Endothelial cell of umbilical vein (primary cell): ENCODE measurements at regions not wholly inside any gene's neighbourhood (a gene's known extent, or its start where the extent isn't known, plus 50 kb on each side); places are given as distances from the start of the nearest gene placed in this dataset.

Experiments used
- BruUV-seq: library from RNA; stranded (reverse); fragments of 400-500 nt; replicated peaks from 2 replicates; lab custom pipeline; 2021; lab: Mats Ljungman, UMichigan
- CTCF ChIA-PET: fragments of 300-600, 350-600 bp; sonication (Branson Sonifier 250); formaldehyde crosslinking; loops from one replicate; lab custom pipeline; 2021; ENCODE audit warnings: antibody characterized with exemption, inconsistent platforms; lab: Charles Lee
- POLR2A ChIA-PET: fragments of 300-600, 350-600 bp; sonication (Branson Sonifier 250); formaldehyde crosslinking; loops from one replicate; lab custom pipeline; 2021; ENCODE audit warnings: antibody characterized with exemption, inconsistent platforms; lab: Charles Lee
- DNase-seq: peaks from one replicate; pipeline ENCODE4 v3.0.0-alpha.2; 2011; ENCODE audit warnings: low read depth, low spot score
- FAIRE-seq: peaks from 2 replicates; lab custom pipeline; 2011; peaks lifted over from hg19 to GRCh38; lab: Jason Lieb, UNC
- H2AFZ ChIP-seq: 2 replicates; pipeline ENCODE4 v1.6.0; 2012; ENCODE audit warnings: low read depth, low read length, control low read depth, inconsistent platforms
- H3K27ac ChIP-seq: 2 replicates; pipeline ENCODE4 v1.5.1; 2011; ENCODE audit warnings: low read depth, mild to moderate bottlenecking, control low read depth, low read length, moderate library complexity; ENCODE audit not compliant: insufficient read depth
- H3K27me3 ChIP-seq, 2 experiments: 2 replicates each; pipeline versions ENCODE4 v1.6.0 to v1.6.1; 2011; ENCODE audit warnings: low read length in 2 of 2, mixed read lengths in 1 of 2; ENCODE audit not compliant: control insufficient read depth in 2 of 2, insufficient read depth in 2 of 2
- H3K36me3 ChIP-seq, 2 experiments: 2 replicates in 1 of 2; 3 replicates in 1 of 2; pipeline ENCODE4 v1.5.1; 2011; ENCODE audit warnings: low read length in 2 of 2, mild to moderate bottlenecking in 1 of 2, moderate library complexity in 1 of 2; ENCODE audit not compliant: control insufficient read depth in 2 of 2, insufficient read depth in 2 of 2; ENCODE audit errors: extremely low read depth in 1 of 2
- H3K4me1 ChIP-seq: 3 replicates; pipeline ENCODE4 v1.5.1; 2011; ENCODE audit warnings: mild to moderate bottlenecking, low read length; ENCODE audit not compliant: control insufficient read depth, insufficient read depth; ENCODE audit errors: extremely low read depth
- H3K4me2 ChIP-seq: 2 replicates; pipeline ENCODE4 v1.6.1; 2011; ENCODE audit warnings: low read length, control low read depth, mixed read lengths; ENCODE audit not compliant: insufficient read depth
- H3K4me3 ChIP-seq, 3 experiments: fragments of 200-600 bp in 1 of 3; sonication (generic), shearing (Covaris generic) in 1 of 3; replicated peaks in 1 of 3; 2 replicates each; pipeline ENCODE4 v1.5.1; 2011 to 2016; ENCODE audit warnings: control low read depth in 3 of 3, low read length in 3 of 3, mild to moderate bottlenecking in 2 of 3, inconsistent platforms in 1 of 3, low read depth in 1 of 3, moderate library complexity in 1 of 3; ENCODE audit not compliant: insufficient read depth in 1 of 3
- H3K79me2 ChIP-seq: 2 replicates; pipeline ENCODE4 v1.6.0; 2012; ENCODE audit warnings: low read length, inconsistent platforms; ENCODE audit not compliant: control insufficient read depth, insufficient read depth
- H3K9ac ChIP-seq: replicated peaks from 2 replicates; pipeline ENCODE3; 2011; ENCODE audit warnings: low read length, control low read depth; ENCODE audit not compliant: insufficient read depth; ENCODE audit errors: extremely low read depth
- H3K9me1 ChIP-seq: replicated peaks from 3 replicates; pipeline ENCODE4 v1.6.0; 2011; ENCODE audit warnings: mild to moderate bottlenecking, low read length; ENCODE audit not compliant: control insufficient read depth, insufficient read depth; ENCODE audit errors: extremely low read depth
- H3K9me3 ChIP-seq: replicated peaks from 2 replicates; pipeline ENCODE4 v1.5.1; 2012; ENCODE audit warnings: low read length, inconsistent platforms; ENCODE audit not compliant: control insufficient read depth, insufficient read depth
- H4K20me1 ChIP-seq: replicated peaks from 2 replicates; pipeline ENCODE3; 2011; ENCODE audit warnings: mild to moderate bottlenecking, low read length; ENCODE audit not compliant: control insufficient read depth, insufficient read depth; ENCODE audit errors: extremely low read depth
- CTCF ChIP-seq, 2 donors: IDR thresholded peaks; 1 replicate in 1 of 2; 2 replicates in 1 of 2; pipeline ENCODE4 v1.5.1; 2011; ENCODE audit warnings: low read length in 2 of 2, mild to moderate bottlenecking in 2 of 2, moderate library complexity in 2 of 2, control low read depth in 1 of 2, inconsistent platforms in 1 of 2, low read depth in 1 of 2; ENCODE audit not compliant: insufficient read depth in 1 of 2; ENCODE audit errors: extremely low read depth in 1 of 2
- EZH2 ChIP-seq: IDR thresholded peaks from 2 replicates; pipeline ENCODE4 v1.6.1; 2012; ENCODE audit warnings: borderline replicate concordance, low read depth, mild to moderate bottlenecking, moderate library complexity, low read length, inconsistent platforms; ENCODE audit not compliant: severe bottlenecking
- FOS ChIP-seq: IDR thresholded peaks from 2 replicates; pipeline ENCODE4 v1.6.1; 2011; ENCODE audit warnings: mild to moderate bottlenecking, low read length, moderate library complexity, borderline replicate concordance; ENCODE audit not compliant: insufficient read depth
- GATA2 ChIP-seq: IDR thresholded peaks from 2 replicates; pipeline ENCODE4 v1.7.0; 2011; ENCODE audit warnings: low read depth, mild to moderate bottlenecking, moderate library complexity, mixed read lengths, low read length; ENCODE audit not compliant: insufficient read length, insufficient read depth
- JUN ChIP-seq: IDR thresholded peaks from 2 replicates; pipeline ENCODE4 v1.6.1; 2011; ENCODE audit warnings: borderline replicate concordance, low read depth; ENCODE audit not compliant: insufficient read length, insufficient read depth
- MAX ChIP-seq: IDR thresholded peaks from 2 replicates; pipeline ENCODE4 v1.6.1; 2011; ENCODE audit not compliant: insufficient read depth, insufficient read length
- MYC ChIP-seq: IDR thresholded peaks from one replicate; pipeline ENCODE4 v1.6.1; 2011; ENCODE audit warnings: mild to moderate bottlenecking, low read depth, low read length
- POLR2A ChIP-seq: IDR thresholded peaks from 2 replicates; pipeline ENCODE4 v1.6.1; 2012; ENCODE audit warnings: low read depth, mild to moderate bottlenecking, control low read depth, low read length
- POLR2AphosphoS5 ChIP-seq: IDR thresholded peaks from 2 replicates; pipeline ENCODE4 v1.6.1; 2012; ENCODE audit warnings: low read depth, mild to moderate bottlenecking, control low read depth, low read length, moderate library complexity; ENCODE audit not compliant: insufficient read depth
- dilution Hi-C: fragments of 300-500 bp; cut with MboI; formaldehyde crosslinking; loops from one replicate; pipeline ENCODE4 v1.15.0; 2019; ENCODE audit warnings: low sequenced_read_pairs; ENCODE audit not compliant: extremely low pct_ligation_motif_present
- intact Hi-C: fragments of 100-400 bp; cut with micrococcal nuclease; formaldehyde crosslinking; loops from one replicate; pipeline ENCODE4 v1.10.0; 2022

GRCh38 chr5:24906689-24907088 lies 261.9 kb upstream of the CDH10 start:
- no peaks in the 10 kb centered on the region for H3K27me3 ChIP-seq
- H3K36me3 ChIP-seq: no peaks in the 10 kb centered on the region
- no peak overlapping the region for H3K9ac ChIP-seq
- H3K9me3 ChIP-seq: peaks cover 3% of the 10 kb centered on the region
- no peaks in the 10 kb centered on the region for H3K9me1 ChIP-seq
- H2AFZ ChIP-seq: no peak overlapping the region
- intact Hi-C loops (no loop called here), dilution Hi-C loops (no loop called here)
- no peak for TF ChIP-seq CTCF (IDR thresholded peaks at IDR 0.05; ENCODE audit: extremely low read depth in 1 of 2, insufficient read depth in 1 of 2, low read depth in 1 of 2, low read length in 2 of 2)
- H3K79me2 ChIP-seq: no peaks in the 10 kb centered on the region
- BruUV-seq: no TSS peak
- no peak for FAIRE-seq
- no peak overlapping the region for H3K27ac ChIP-seq
- no peak for DNase-seq
- no peak overlapping the region for H3K4me3 ChIP-seq
- no peaks in the 10 kb centered on the region for H4K20me1 ChIP-seq
- no peaks in the 10 kb centered on the region for H3K4me1 ChIP-seq
- POLR2A ChIA-PET: no interaction called here
- CTCF ChIA-PET: no interaction called here
- H3K4me2 ChIP-seq: no peak overlapping the region

- POLR2A ChIA-PET: no interaction called here
- Histone ChIP-seq H3K4me3 (no peak overlapping the region), H3K4me2 (no peak overlapping the region), H3K27ac (no peak overlapping the region), H3K36me3 (no peaks in the 10 kb centered on the region), H2AFZ (no peak overlapping the region), H3K9me1 (no peaks in the 10 kb centered on the region), H3K9ac (no peak overlapping the region), H4K20me1 (no peaks in the 10 kb centered on the region), H3K27me3 (no peaks in the 10 kb centered on the region), H3K9me3 (peaks cover 3% of the 10 kb centered on the region), H3K79me2 (no peaks in the 10 kb centered on the region), H3K4me1 (no peaks in the 10 kb centered on the region)
- CTCF ChIA-PET: no interaction called here
- no peak for DNase-seq
- dilution Hi-C loops (no loop called here), intact Hi-C loops (no loop called here)
- no peak for FAIRE-seq
- TF ChIP-seq CTCF (IDR thresholded peaks at IDR 0.05; ENCODE audit: extremely low read depth in 1 of 2, insufficient read depth in 1 of 2, low read depth in 1 of 2, low read length in 2 of 2) (no peak), FOS (no peak), POLR2AphosphoS5 (no peak), GATA2 (no peak), MYC (no peak), MAX (no peak), JUN (no peak), POLR2A (no peak), EZH2 (no peak)
- BruUV-seq: no TSS peak
Observed at GRCh38 chr5:24904981-24905517, 260.3 kb upstream of the CDH10 start.
